Brain pericyte (primary cell): ENCODE measurements at regions not wholly inside any gene's neighbourhood (a gene's known extent, or its start where the extent isn't known, plus 50 kb on each side); places are given as distances from the start of the nearest gene placed in this dataset.

Experiments used
- DNase-seq: peaks from one replicate; pipeline ENCODE4 v3.0.0-alpha.2; 2012; ENCODE audit warnings: low read depth, low spot score

DNA sequence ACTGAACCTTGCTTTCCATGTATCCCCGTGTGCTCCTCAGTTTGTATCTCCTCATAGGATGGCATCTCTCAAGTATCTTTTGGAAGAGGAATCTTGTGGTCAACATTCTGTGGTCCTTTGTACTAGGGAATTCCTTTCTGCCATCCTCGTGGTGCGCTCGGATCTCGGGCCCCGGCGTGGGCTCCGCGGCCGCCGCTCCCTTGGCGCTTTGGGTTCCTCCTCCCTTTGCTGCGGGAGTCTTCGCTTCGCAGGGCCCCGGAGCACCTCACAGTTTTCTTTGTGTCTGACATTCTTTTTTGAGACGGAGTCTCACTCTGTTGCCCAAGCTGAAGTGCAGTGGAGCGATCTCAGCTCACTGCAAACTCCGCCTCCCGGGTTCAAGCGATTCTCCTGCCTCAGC, 264.7 kb downstream of the IRS2 start:
- no peak for DNase-seq

DNA sequence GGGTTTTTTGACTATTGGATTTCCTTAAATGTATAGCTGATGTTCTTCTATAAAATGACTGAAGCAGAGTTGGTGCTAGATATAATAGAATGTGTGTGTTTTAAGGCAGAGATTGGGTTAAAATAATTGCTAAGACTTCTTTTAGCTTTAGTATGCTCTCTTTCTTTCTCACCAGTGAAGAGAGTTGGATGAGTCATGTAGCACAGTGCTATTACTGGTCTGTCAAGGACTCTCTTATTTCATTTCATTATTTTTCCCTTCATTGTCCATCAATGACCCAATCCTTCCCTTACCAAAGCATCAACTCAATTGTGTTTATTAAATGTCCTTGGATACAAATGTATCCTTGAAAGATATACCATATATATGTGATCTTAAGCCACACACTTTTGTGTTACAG, 268.9 kb downstream of the IRS2 start:
- no peak for DNase-seq

DNA sequence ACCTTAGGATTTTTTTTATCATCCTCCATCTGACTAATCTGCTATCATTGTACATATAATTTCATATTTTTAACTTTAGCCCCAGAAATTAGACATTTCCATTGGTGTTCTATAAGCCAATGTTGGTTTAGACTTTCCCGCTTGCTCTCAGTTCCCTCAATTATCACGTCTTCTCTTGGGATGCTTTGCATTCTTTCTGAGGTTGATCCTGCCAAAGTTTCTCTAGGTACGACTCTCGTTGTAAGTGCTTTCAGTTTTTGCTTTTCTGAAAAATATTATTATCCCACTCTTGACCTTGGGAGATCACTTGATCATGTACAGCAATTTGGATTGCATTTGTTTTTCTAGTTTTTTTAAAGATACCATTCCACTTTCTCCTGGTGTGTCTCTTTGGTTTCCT, 270.2 kb downstream of the IRS2 start:
- no peak for DNase-seq

DNA sequence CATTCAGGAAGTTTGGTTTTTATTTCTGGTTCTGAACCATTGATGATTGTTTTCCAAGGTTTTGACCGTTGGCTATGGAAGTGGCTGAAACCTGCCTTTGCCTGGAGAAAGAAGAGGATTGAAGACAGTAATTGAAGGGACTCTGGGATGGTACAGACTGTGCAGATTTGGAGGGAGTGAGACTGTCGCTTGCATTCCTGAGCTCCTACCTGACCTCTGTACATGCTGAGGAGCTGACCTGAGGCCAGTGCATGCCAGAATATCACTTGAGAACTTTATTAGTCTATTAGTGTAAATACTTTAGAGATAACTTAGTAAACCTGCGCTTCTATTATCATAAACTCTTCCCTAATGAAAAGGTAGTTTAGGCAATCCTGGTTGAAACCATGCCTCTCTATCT, 276.4 kb downstream of the IRS2 start:
- no peak for DNase-seq

DNA sequence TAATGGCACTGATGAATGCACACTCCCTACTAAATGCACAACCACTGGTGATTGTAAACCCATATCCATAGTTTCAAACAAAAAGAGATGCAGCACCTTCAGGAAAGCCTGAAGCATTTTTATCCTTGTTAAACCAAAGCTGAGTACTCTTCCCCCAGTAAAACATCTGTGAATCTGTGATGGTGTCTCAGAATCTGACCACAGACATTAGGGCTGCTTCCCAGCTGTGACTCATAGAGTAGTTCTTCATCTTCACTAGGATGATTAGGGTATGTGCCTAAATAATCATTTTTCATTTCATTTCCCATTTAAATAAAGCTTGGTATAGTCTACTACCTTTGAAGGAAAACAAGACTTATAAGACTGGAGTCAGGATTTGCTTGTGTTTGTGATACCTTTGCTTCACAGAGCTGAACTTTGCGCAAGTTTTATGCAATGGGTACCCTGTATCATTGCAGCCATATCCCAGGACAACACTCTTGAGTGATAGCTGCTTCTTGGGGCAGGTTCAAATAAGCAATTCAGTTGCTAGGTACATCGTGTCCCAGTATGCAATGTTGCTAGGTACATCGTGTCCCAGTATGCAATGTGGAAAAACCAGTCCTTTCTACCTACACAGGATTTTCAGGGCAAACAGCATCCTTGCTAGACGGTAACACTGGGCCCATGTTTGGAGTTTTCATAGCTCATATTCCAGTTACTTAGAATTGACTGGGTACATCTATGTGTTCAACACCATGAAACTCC, 277.1 kb downstream of the IRS2 start:
- no peak for DNase-seq

DNA sequence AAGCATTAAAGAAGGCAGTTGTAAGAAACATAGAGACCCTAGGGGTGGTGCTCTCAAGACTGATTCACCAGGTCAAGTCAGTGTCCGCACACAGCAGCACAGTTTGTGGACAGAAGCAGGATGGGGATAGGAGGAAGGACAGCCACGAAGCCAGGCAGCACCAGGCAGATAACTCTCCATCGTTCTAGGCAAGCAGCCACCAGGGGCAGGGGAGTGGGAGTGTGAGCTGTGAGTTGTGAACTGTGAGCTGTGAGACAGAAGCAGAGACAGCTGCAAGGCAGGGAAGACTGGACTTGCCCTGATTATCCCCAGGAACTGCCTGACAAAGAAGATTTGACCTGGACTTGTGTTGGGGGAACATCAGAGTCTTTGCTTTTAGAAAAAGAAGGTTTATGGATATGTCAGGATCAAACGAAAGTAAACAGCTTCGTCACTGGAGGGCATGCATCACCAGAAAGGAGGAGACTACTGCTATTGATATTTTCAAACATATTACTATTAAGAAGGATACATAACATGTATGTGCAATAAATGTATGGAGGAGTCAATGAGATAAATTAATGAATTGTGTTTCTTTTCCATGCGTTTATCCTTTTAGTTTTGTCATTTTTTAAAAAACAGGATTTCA, 286.1 kb downstream of the IRS2 start:
- no peak for DNase-seq

DNA sequence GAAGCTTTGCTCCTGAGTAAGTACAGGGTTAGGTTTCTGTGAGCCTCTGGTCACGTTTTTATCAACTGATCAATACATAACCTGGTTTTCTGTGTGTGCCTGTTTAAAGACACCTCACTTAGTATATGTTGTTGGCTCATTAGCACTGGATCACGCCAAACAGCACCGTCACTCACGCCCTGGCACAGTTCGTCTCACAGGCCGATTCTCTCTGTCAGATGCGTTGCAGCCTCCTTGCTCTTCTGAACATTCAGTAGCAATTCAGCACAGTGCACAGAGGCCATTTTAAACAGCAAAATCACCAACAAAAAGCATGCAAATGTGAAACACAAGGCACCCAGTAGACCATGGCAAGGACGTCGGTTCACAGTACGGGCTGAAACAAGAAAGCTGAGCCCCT, 288.5 kb downstream of the IRS2 start:
- no peak for DNase-seq

DNA sequence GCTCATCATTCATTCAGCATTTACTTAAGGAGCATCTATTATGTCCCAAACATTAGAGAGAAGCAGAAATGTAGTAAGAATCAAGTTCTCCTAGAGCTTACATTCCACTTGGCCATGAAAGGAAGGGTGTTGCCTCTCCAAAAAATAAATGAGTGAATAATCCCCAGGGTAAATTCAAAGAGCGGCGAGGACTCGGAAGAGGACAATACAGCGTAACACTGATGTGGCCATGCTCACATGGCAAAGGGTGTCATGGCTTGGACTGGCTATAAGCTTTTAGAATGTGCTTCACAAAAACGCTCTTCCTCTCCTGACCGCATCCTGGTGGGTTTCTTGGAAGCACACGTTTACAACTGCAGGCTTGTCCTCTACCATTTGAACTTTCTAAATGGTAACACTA, 290.2 kb downstream of the IRS2 start:
- no peak for DNase-seq

DNA sequence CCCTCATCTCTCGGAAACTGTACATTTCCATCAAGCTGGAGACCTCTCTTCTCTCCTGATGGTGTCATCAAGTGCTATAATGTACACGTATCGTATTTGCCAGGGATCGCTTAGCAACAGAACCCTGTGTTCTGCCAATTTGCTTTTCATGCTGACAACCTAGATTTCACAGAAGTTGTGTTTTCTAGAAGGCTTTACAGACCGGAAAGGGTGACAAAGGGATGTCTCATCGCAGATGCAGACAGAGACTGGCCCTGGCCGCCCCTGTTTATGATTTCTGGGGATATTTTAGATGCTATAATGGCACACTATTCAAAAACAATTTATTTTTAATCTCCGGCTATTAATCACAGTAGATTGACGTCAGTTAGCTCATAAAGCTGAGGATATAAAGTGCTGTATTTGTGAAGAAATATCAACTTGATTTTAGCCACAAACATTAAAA, 291.4 kb downstream of the IRS2 start:
- DNase-seq: no peak

DNA sequence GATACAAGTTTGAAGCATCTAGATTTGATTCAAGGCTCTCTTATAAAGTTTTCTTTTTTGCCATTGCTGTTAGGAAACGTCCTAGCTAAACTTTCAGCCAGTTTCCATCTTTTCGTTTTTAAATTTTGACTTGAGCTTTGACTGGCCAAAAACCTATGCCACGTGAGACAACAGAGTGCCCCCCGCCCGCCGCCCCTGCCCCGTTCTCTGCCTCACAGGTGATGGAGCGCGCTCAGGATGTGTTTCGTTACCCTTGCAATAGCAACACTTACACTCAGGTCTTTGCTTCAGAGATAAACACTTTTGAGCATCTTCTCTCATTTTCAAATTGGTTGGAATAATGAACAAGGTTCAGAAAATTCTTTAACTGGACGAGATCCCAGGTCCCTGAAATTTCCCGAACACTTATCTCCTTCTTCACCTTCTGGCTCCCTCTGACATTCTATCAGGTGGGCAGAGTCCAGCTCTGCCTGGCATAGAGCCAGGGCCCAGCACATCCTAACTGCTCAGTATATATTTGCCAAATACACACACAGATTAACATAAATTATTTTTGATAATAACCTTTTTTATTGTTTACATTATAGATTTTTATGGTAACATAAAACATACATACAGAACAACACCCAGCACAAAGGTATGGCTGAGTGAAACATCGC, 301.1 kb downstream of the IRS2 start:
- DNase-seq: no peak

DNA sequence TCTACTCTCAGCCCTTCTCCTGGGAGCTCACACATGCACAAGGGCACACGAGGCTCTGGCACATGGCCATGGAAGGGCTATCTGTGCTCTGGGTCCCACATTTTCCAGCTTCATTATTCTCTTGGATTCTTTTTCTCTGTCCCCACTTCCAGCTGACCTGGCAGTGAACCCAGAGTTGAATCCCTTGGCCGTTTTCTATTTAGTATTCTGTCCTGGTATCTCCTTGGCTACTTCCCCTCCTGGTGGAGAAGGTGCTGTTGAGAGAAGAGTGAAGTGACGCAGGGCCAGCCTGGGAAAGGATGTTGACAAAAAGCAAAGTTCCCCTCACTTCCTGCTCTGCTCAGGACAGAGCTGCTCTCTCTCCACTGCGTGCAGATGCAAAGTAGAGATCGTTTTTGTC, 303.1 kb downstream of the IRS2 start:
- no peak for DNase-seq

DNA sequence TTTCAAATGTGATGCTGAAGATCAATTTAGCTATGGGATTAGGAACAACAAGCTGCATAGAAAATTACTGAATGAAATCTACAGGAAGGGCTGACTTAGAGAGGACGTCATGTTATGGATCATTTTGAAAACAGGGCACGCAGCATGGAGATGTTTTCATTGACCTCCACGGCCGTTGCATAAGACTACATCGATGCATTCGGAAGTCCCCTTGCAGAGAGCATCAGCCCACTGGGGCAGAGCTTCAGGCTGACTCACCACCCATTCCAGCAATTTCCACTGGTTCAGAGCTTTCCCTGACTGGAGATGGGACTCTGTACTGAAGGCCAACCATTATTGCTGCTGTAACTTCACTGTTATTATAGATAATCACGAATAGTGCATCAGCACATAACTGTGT, 305.3 kb downstream of the IRS2 start:
- DNase-seq: peak; percentile 62

DNA sequence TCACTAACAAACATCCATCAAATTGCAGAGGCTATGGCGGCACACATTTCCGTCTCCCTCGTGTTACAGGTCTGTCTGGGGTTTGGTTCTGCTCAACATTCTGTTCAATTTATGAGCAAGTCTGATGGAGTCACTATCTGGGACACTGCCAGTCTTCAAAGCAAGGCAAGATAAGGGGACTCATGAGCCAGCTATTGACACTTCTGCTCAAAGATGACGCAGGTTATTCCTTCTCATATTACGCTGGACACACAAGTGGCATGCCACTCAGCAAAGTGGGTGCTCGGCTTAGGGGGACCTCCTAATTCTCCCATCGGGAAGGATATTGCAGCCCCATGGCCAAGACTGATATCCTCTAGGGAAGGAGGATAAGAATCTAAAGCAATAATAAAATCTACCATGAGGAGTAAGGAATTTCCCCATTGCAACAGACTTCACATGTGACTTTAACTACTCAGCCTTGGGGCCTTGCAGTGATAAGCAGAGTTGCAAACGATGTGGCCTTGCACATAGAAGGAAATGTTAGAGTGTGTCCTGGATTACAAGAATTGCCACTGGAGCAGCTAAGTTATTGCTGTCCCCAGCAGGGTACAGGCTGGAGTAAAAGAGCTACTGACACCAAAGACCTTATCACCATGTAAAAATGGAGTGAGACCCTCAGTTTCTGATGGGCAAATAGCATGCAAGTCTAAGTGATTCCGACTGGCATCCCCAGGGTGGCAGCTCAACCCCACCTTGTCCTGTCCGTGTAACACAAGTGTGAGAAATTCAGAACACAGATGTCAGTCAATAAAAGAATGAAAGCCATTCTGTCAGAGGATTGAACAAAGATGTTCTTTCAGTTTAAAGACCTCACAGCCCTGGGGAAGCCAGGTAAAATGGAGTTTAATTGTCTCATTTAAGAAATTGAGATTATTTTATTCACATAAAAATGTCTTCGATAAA, 306.1 kb downstream of the IRS2 start:
- no peak for DNase-seq

DNA sequence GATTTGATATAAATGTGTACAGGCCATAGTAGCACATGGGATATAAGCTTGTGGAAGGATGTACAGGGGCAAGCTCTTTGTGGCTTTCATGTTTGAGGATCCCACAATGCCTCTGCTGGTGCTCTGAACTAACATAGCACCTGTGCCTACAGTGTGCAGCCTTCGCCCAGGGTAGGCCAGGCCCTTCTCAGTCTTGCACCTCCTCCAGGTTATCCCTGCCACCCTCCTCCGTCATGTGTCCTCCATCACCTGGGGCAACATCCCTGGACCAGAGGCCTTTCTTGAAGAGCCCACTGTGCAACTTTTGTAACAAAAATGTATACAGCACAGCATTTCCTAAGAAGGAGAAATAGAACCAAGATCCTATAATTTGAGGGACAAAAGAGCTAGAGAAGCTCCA, 306.8 kb downstream of the IRS2 start:
- no peak for DNase-seq

DNA sequence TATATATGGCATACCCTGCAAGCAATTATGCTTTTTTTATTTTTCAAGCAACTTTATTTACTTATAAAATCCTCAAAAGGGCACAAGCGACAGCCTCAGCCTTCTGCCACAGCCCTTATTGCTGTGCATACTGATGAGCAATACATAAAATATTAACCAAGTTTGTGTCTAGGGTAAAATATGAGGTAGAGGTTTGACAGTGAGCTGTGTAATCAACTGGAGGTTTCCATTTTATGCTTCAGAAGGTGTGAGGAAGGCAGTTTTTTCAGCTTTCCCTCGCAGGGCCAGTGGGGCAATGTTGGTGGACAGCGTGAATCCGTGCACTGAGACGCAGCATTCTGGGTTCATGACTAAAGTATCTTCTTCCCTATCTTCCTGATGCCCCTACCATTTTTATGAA, 310.4 kb downstream of the IRS2 start:
- DNase-seq: no peak

DNA sequence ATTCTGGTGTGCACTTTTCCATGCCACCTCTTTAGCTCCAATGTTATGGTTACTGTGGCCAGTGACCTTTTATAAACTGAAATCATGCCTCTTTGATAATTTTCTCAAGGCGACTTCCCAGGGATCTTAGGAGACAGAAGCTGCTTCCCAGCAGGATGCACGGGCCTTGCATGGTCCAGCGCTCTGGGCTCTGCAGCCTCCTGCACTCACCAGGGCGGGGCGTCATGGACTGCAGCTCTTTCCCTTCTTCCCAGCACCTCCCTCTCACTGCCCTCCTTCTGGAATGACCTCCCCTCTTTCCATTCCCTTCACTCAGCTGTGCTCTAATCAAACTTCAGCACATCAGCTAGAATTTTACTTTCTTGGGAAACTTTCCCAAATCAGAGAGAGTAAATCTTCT, 318.3 kb downstream of the IRS2 start:
- DNase-seq: no peak

DNA sequence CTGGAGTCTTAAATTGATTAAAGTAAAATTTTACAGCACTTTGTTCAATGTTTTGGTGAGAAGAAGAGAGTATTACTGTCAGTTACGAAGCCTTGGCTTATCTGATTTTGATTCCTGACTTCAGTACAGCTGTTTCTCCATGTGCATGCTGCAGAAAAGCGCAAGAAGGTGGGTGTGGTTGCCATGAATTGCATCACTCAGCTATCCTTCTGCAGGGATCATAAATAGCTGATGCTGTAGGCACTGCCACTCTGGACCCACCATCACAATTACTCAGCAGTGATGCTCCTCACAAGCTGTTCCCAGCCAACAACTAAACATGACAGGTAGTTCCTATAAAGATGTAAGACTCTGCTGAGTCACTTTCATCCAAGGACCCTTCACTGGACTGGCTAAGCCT, 321.2 kb downstream of the IRS2 start:
- DNase-seq: no peak

DNA sequence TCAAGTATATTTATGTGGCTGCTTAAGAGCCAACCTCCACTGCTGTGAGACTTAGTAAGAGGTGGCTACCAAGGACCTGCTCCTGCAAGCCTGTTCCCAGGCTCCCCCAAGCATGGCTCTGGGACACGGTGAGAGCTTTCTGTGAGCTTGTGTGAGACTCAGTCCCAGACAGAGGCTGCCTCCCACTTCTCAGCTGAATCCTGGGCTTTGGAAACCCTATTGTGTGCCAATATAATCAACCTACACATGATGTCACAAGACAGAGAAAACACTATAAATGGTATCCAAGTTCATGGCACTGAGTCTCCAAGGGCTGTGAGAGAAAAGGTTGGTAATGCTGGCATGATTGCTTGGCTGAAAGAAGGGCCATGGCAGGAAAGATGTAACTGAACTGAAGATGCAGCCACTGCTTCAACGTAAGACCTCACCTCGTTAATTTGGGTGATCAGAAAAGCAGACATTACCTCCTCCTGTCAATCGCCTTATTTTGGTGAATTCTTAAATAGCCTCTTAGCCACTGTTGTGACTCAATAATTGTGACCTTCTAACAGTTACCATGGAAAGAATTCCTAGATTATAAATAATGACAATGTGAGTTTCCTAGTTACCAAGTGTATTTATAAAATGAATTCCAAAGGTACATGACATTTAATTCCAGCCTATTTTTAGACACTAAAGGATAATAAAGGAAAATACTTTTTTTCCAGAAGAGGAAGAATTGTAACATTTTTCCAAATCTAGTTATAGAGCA, 332.0 kb downstream of the IRS2 start:
- no peak for DNase-seq

DNA sequence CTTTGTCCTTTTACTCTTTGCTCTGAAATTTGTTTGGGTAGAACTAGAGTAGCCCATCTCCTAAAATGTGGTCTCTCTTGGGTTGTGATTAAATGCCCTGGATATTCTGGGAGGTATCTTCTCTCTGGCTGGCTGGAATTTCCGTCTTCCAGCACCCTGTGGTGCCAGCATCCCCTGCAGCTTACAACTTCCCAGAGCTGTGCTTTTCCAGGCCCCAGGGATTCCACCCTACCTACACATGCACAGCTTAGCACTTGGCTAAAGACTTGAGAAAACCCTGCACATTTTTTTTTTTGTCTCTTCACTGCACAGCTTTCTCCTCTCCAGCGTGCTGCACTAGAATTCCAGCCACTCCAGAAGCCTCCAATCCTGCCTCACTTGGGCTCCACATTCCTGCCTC, 334.7 kb downstream of the IRS2 start:
- DNase-seq: peak; percentile 27

DNA sequence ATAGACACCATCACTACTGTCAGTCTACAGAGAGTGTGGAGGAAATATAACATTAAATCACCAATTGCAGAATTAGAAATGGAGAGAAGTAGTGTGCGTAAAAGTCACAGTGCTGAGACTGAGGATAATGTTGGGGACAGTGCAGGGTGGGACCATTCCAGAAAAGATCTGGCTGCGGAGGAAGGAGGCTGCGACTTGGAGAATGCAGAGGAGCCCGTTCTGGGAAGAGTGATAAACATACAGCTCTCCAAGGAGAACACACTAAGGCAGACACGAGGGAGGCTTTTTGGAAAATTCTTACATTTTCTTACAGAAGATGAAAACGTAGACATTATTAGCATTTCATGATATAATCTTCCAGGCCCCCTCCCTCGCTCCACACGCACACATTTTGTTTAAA, 337.8 kb downstream of the IRS2 start:
- DNase-seq: no peak

DNA sequence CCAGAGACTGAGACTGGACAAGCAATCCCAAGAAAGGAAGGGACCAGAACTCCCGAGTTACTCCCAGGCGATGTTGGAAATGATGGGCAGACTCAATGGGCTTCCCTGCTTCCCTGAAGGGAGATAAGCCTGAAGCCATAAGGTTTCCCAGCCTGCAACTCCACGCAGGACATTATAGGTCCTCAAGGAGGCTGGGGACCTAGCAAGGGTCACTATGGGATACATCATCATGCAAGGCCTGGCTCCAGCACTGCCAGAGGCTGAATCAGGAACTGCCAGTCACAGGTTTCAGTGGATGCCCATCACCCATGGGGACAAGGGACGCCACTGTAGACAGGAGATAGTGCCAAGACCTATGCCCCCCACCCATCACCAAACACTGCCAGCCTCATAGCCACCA, 338.7 kb downstream of the IRS2 start:
- no peak for DNase-seq
